ENCODE measurements at regions not wholly inside any gene's neighbourhood (a gene's known extent, or its start where the extent isn't known, plus 50 kb on each side); places are given as distances from the start of the nearest gene placed in this dataset.

DNA sequence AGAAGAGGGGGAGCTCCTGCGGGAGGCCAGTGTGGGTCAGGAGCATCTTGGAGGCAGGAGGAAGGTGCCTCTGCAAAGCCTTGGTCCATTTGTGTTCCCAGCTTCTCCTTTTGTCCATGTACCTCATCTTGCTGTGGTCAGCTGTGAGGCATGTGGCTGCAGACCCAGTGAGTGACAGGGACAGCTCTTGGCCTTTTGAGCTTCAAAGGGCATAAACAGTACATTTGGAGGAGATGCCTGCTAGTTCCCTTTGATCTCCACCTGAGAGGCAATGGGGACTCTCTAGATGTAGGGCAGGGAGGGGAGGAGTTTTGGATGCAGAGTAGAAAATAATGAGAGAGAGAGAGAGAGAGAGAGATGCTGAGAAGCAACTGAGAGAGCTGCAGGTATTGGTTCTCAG is 270.0 kb downstream of the TLE3 start:
- TF ChIP-seq, protein P1, sequence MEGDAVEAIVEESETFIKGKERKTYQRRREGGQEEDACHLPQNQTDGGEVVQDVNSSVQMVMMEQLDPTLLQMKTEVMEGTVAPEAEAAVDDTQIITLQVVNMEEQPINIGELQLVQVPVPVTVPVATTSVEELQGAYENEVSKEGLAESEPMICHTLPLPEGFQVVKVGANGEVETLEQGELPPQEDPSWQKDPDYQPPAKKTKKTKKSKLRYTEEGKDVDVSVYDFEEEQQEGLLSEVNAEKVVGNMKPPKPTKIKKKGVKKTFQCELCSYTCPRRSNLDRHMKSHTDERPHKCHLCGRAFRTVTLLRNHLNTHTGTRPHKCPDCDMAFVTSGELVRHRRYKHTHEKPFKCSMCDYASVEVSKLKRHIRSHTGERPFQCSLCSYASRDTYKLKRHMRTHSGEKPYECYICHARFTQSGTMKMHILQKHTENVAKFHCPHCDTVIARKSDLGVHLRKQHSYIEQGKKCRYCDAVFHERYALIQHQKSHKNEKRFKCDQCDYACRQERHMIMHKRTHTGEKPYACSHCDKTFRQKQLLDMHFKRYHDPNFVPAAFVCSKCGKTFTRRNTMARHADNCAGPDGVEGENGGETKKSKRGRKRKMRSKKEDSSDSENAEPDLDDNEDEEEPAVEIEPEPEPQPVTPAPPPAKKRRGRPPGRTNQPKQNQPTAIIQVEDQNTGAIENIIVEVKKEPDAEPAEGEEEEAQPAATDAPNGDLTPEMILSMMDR (IDR thresholded peaks at IDR 0.05): no peak
- DNase-seq (ENCODE audit: low spot score) (no peak), ATAC-seq (ENCODE audit: low FRiP score) (no peak)

DNA sequence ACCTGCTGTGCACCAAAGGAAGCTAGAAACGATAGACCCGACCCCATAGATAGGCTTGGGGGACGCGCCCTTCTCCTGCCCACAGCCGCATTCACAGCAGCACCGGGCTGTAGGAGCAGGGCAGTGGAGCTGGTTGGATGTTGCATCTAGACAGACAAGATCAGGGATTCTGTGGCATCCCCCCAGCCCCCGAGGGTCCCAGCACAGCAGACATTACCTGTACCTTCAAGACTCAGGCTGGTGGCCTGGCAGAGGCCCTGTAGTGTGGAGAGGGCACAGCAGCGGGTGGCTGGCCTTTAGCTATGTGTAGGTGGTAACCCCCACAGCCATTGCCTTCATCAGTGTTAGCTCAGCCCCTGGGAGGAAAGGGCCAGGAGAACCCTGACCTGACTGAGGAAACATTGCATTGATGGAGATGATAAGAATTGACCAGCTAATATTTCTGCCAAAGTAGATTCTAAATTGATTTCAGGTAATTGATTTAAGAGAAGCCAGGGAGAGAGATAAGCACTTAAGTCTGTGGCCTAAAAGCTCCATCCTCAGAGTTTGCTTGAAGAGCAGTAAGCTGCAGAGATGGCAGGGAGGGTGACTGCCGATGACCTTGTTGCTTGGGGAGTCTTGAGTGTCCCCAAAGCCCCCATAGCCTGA is 269.4 kb downstream of the TLE3 start:
- ATAC-seq (ENCODE audit: low FRiP score) (no peak), DNase-seq (ENCODE audit: low spot score) (no peak)
- TF ChIP-seq, protein P1 (IDR thresholded peaks at IDR 0.05): no peak

DNA sequence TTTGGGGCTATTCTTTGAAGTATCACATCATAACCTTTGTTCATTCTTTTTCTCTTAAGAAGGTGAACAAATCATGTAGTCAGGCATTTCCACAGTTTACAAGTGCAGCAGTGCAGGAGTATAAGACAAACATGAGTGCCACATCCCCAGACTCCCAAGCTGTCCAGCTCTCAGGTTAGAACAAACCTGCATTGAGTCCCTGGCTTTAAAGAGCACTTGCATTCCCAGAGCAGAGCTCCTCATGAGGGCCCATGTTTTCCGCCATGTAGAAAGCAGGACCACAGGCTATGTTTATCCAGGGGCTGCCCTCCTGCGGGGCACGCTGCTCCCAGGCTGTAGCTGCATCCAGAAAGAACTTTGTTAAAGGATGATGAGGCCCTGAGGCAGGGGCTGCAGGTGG is 267.7 kb downstream of the TLE3 start:
- DNase-seq (ENCODE audit: low spot score) (no peak), ATAC-seq (ENCODE audit: low FRiP score) (no peak)
- TF ChIP-seq, protein P1 (IDR thresholded peaks at IDR 0.05): no peak

DNA sequence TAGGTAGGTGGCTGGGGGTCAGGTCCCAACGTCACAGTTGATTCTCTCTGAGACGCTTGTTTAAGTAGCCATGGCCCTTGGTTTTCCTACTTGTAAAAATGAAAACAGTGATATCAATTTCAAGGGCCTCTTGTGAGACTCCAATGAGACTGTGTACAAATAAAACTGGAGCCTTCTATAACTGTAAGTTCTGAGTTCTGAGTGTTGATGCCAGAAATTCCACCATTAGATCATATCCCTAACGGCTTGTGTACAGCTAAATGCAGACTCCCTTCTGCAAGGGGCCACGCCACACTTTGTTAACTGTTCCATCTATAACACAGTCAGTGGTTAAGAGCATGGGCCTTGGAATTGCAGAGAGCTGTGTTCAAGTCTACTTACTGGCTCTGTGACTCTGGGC is 267.3 kb downstream of the TLE3 start:
- ATAC-seq (ENCODE audit: low FRiP score): no peak
- TF ChIP-seq, protein P1 (IDR thresholded peaks at IDR 0.05): no peak
- no peak for DNase-seq (ENCODE audit: low spot score)

DNA sequence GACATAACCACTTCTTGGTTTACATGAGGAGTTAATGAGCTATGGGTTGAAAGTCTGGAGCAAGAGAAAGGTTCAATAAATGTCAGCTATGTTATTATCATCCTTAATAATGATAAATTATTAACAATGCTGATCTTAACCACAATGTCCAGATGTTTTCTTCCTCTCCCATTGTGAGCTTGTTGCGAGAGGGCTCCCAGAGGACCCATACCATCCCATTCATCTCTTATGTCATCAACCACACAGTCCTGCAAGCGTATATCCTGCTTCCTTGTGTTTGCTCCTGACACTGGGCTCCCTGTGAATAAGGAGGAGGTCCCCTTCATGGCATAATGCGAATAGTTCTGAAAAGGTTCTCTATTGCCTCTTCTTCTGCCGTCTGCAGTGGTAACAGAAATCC is 266.8 kb downstream of the TLE3 start:
- DNase-seq (ENCODE audit: low spot score): no peak
- TF ChIP-seq, protein P1 (IDR thresholded peaks at IDR 0.05): no peak
- no peak for ATAC-seq (ENCODE audit: low FRiP score)

DNA sequence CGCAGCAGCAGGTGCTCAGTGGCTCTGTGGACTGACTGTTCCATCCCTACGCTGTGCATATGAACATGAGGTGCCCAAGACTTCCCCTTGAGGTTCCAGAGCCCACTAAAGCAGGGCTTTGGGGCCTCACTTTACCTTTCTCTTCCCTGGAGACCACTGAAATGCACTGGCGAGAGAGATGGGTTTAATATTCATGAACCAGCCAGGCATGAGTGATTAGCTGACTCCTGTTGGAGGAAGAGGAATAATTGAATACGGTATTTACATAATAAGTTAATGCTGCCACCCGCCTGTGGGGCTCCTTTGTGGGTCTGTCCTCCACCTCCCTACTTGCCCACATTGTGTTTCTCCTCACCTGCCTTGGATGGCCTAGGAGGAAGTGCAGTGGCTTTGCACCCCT is 263.4 kb downstream of the TLE3 start:
- ATAC-seq (ENCODE audit: low FRiP score) (no peak), DNase-seq (ENCODE audit: low spot score) (no peak)
- TF ChIP-seq, protein P1 (IDR thresholded peaks at IDR 0.05): no peak

DNA sequence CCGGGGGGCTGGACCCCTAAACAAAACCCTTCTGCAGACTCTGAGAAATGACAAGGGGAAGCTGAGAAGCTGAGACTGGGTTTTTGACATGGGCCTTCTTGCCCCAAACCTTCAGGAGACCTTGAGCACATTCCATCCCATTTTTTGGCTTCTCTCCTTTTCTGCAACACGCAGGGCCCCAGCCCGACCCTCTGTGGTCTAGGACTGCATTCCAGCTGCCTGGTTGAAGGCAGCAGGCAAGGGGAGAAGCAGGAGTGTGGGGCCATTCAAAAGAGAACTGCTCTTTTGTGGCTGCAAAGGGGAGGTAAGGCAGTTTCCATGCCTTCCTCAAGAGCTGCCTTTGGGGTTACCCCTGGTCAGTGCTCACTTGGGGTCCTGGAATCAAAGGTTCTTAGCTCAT is 263.0 kb downstream of the TLE3 start:
- no peak for DNase-seq (ENCODE audit: low spot score)
- ATAC-seq (ENCODE audit: low FRiP score): no peak
- TF ChIP-seq, protein P1 (IDR thresholded peaks at IDR 0.05): no peak
